PFSK-1 (cell line): ENCODE measurements at regions not wholly inside any gene's neighbourhood (a gene's known extent, or its start where the extent isn't known, plus 50 kb on each side); places are given as distances from the start of the nearest gene placed in this dataset.

ENCODE experiments used
- POLR2AphosphoS5 ChIP-seq: IDR thresholded peaks from 2 replicates; pipeline ENCODE4 v1.6.1; 2012; ENCODE audit warnings: low read depth, mild to moderate bottlenecking, control low read depth, low read length, moderate library complexity
- SIN3A ChIP-seq: IDR thresholded peaks from 2 replicates; pipeline ENCODE4 v1.6.1; 2012; ENCODE audit warnings: mild to moderate bottlenecking, low read length, moderate library complexity, borderline replicate concordance; ENCODE audit not compliant: insufficient read depth

GRCh38 chr13:103884101-103884723, 818.0 kb upstream of the SLC10A2 start:
- no peak for TF ChIP-seq SIN3A
- TF ChIP-seq POLR2AphosphoS5 = no peak
